ENCODE measurements at regions not wholly inside any gene's neighbourhood (a gene's known extent, or its start where the extent isn't known, plus 50 kb on each side); places are given as distances from the start of the nearest gene placed in this dataset.
"Not testable (repeated sequence)": the region's sequence is repeated elsewhere in the genome, so short reads cannot be mapped to it uniquely, and the experiment has no call there.

DNA sequence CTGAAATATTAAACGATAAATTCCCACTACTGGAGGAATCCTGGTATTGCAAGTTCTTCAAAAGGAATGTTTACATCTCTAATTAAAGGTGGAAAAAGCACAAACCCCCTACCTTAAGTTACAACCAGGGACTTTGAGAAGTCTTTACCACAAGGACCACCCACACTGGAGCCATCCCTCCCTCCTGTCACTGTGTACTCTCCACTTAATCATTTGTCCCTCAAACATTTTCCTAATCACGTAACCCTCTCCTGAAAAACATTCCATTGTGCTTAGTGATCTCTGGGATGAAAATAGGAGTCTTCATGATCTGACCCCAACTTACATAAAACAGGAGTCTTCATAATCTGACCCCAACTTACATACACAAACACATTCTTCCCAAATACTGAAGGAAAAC, 85.7 kb downstream of the SUCLG1 start:
- no peak for DNase-seq

- no peak for DNase-seq
These were observed 96.5 kb downstream of the SUCLG1 start for GRCh38 chr2:84362541-84362940.

DNA sequence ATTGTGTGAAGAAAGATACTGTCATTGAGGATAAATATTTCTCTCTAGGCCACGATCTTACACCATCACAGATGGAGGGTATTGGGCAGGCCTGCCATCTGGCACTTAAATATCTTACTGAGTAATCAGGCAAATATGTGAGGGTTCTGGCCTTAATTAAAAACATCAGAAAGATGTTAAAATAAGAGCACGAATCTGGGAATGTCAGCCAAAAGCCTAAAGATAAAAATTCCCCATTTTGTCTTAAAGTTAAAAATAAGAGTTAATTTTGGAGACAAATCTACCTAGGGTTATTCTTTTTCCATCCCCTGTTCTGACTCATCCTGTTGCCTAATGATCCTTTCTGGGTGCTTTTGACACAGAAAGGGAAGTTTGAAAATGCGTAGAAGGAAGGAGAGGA, 121.0 kb downstream of the SUCLG1 start:
- DNase-seq = no peak

- DNase-seq = no peak
These were observed 131.3 kb downstream of the SUCLG1 start for GRCh38 chr2:84327645-84328249.

DNA sequence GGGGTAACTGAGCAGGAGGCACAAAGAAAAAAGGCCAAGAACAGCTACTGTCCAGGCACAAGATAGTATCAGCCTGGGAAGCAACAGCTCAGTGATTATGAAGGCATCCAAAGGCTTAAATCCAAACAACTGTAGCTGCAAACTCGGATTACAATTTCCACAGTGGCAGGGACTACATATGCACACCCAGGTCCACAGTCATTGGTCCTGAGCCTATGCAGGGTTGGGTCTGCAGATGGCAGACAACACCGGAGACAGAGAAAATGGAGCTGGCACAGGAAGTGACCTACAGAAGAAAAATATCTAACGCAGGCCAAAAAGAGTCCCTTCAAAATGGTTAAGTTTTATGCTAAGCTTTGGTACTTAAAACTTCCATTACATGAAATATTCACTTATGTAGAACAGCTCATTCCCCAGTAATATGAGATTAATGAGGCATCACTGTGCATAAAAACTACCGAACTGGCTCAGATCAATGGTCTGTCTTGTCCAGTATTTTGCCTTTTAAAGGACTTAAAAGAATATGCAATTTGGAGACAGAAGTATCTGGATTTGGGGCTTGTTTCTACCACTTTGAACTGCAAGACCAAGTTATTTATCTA, 132.1 kb downstream of the SUCLG1 start:
- DNase-seq = no peak

- no peak for DNase-seq
These were observed 135.2 kb downstream of the SUCLG1 start for GRCh38 chr2:84323890-84324289.

DNA sequence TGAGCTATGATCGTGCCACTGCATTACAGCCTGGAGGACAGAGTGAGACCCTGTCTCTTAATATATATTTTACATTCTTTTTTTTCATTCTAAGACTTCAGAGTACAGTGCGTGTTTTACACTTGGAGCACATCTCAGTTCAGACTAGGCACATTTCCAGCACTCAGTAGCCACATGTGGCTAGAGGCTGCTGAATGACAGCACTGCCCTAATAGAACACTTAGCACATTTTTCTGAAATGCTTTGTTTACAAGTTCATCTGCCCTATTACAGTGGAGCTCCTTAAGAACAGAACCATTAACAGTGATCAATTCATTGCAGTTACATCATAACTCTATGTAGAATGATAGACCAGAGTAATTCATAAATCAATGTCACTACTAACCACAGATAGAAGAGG, 138.1 kb downstream of the SUCLG1 start:
- no peak for DNase-seq

GRCh38 chr2:84319581-84319980, 139.5 kb downstream of the SUCLG1 start:
- DNase-seq = no peak

GRCh38 chr2:84317135-84317534, 141.9 kb downstream of the SUCLG1 start:
- DNase-seq = no peak

- peak; percentile 67 for DNase-seq
These were observed 144.2 kb downstream of the SUCLG1 start for GRCh38 chr2:84314901-84315330.

GRCh38 chr2:84314250-84314649, 144.8 kb downstream of the SUCLG1 start:
- DNase-seq = no peak

GRCh38 chr2:84309281-84309680, 149.8 kb downstream of the SUCLG1 start:
- DNase-seq = no peak

DNA sequence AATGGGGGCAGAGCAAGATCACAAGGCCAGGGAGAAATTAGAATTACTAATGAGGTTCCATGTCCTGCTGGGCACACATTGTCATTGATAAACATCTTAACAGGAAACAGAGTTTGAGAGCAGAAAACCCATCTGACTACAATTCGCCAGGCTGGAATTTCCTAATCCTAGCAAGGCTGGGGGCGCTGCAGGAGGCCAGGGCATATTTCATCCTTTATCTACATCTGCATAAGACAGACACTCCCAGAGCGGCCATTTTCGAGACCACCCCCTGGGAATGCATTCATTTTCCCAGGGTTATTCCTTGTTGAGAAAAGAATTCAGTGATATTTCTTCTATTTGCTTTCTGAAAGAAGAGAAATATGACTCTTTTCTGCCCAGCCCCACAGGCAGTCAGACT, 152.7 kb downstream of the SUCLG1 start:
- no peak for DNase-seq

DNA sequence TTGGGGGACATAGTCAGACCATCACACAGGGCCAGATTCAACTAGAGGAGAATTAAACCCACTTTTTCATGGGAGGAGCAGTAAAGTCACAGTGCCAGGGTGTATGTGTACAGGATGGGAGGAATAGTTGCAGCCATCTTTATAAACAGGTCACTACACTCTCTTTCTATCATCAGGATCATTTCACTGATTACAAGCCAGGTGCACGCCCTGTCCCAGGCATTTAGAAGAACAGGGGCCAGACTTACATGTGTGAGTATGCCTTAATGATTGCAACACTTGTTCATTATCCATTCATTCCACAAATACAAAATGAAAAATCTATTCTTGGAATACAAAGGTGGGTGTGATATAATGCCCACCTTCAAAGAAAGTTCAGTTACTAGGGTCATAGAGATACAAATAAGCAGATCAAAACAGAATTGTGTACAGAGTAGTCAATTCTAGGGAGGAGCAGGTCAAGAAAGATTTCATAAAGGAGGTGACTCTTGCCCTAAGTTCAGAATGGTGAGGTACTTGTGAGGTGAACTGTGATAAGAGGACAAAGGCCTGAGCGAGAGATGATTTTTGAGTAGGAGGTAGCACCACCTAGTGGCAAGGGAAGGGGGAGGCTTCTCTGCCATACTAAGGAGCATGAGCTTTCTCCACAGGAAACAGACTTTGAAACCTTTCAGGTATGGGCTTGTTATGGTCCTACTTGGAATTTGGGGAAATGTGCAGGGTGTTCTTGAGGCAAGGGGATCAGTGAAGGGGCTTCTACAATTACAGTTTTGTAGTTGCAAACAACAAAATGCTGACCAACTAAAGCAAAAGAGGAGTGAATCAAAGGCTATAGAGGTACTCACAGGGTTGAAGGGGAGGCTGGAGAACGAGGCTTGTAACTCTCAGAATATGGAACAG, 156.3 kb downstream of the SUCLG1 start:
- DNase-seq = peak; percentile 9

- DNase-seq = no peak
These were observed 157.4 kb downstream of the SUCLG1 start for GRCh38 chr2:84301717-84302116.

- no peak for DNase-seq
These were observed 158.4 kb downstream of the SUCLG1 start for GRCh38 chr2:84300696-84301029.

GRCh38 chr2:84300001-84300695, 158.9 kb downstream of the SUCLG1 start:
- not testable (repeated sequence) for DNase-seq

GRCh38 chr2:84299211-84299775, 159.8 kb downstream of the SUCLG1 start:
- DNase-seq = no peak

GRCh38 chr2:84297155-84297554, 161.9 kb downstream of the SUCLG1 start:
- DNase-seq = no peak

- DNase-seq = no peak
These were observed 165.2 kb downstream of the SUCLG1 start for GRCh38 chr2:84293791-84294380.

DNA sequence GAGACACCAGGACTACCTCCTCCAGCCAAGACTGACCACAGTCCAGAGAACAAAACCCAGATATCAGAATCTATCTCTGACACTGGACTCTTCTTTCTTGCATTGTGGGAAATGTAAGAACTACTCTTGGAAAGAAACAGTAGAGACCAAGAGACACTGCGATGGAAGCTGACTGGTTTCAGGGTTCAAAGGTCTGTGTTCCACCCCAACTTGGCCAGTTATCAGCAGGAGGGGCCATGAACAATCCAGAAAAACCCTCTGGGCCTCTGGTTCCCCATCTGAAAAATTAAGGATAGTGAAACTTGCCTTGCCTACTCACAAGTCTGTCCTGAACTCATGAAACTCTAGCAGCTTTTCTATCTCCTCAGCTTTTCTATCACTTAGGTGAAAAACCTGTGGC, 166.5 kb downstream of the SUCLG1 start:
- no peak for DNase-seq

GRCh38 chr2:84290537-84290936, 168.5 kb downstream of the SUCLG1 start:
- DNase-seq = no peak

DNA sequence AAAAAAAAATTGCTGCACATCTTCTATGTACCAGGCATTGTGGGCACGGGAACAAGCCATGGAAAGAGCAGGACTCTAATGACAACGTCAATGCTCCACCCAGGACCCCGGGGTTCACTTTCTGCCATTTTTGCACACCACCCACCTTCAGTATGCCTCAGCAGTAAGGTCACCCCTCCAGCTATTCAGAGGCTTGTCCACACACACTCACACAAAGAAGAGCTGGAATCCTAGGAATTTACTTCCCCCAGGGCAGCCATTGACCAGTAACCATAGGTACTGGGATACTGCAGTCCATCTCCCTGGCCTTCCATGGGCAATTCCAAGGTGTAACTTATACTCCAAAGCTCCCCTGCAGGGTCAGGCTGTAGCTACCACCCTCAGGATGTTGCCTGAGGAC, 170.8 kb downstream of the SUCLG1 start:
- no peak for DNase-seq
